H54 (cell line): ENCODE measurements at regions not wholly inside any gene's neighbourhood (a gene's known extent, or its start where the extent isn't known, plus 50 kb on each side); places are given as distances from the start of the nearest gene placed in this dataset.

Experiments used
- DNase-seq: peaks from one replicate; pipeline ENCODE4 v3.0.0; 2011; ENCODE audit warnings: low spot score, mixed read lengths; ENCODE audit not compliant: insufficient read length
- FAIRE-seq: peaks from 3 replicates; lab custom pipeline; 2011; peaks lifted over from hg19 to GRCh38; lab: Jason Lieb, UNC
- POLR2A ChIP-seq: IDR thresholded peaks from 2 replicates; pipeline ENCODE4 v1.6.1; 2011; ENCODE audit warnings: low read depth, mild to moderate bottlenecking, low read length

DNA sequence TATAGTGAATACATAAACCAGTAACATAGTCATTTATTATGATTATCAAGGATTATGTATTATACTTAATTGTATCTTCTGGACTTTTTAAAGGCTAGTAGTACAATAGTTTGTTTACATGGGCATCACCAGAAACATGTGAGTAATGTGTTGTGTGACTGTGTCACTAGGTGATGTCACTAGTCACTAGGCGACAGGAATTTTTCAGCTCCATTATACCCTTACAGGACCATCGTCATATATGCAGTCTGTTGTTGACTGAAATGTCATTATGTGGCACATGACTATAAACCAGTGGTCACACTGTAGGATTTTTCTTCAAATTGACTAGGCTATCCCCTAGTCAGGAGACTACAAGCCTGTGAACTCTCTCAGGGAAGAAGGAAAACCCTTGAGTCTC, 86.5 kb upstream of the CENPW start:
- FAIRE-seq (no peak), DNase-seq (no peak)
- no peak for TF ChIP-seq POLR2A

DNA sequence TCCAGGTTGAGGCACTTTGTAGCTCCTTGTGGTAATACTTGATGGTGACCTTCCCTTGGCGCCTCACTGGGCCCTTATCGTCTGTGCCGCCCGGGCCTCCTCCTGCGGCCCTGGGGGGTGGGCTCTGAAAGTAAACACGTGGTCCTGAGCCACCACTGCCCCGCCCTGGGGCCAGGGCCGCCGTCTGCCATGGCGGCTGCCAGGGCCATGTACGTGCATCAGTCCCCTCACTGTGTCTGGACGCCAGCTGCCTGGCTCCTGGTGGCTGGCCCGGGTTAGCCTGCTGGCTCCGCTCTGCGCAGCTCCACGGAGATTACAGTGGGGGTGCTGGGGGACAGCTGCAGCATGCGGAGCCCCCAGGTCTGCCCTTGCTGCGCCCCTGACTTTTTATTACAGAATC, 81.8 kb upstream of the CENPW start:
- no peak for TF ChIP-seq POLR2A
- DNase-seq: no peak
- no peak for FAIRE-seq

DNA sequence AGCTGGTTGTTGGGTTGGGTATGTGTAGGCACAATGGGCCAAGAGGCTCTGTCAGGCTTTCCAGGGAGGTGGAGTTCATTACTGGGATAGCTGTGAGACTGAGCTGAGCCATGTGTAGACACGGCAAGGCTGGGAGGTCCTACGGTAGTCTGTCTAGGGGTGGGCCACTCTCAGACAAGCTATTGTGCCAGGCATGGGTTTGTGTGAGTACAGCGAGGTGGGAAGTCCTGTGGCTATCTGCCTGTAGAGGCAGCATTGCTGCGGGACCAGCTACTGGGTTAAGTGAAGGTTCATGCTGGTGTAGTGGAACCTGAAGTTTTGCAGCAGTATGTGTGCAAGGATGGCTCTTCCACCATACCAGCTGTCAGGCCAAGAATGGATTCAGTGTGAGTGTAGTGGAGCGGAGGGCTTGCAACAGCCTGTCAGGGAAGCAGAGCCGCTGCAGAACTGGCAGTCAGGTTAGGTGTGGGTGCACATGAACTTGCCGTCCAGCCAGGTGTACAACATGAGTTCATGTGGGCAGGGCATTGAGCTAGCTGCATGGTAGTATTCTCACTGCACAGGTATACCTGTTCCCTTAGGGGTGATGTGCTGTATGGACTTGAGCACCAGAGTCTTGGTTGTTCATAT, 78.0 kb upstream of the CENPW start:
- FAIRE-seq (no peak), DNase-seq (no peak)
- no peak for TF ChIP-seq POLR2A

DNA sequence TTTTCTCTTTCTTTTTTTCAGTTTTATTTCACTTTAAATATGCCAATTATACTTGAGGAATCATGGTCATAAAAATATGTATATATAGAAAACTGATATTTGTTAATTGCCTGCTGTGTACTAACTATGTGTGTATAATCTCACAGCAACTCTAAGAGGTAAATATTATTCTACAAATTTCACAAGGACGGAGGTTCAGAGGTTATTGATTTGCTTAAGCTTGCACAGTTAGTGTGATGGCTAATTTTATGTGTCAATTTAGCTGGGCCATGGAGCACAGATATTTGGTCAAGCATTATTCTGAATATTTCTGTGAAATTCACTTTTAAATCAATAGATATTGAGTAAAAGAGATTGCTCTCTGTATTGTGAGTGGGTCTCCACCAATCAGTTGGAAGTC, 75.7 kb upstream of the CENPW start:
- DNase-seq (no peak), FAIRE-seq (no peak)
- no peak for TF ChIP-seq POLR2A

DNA sequence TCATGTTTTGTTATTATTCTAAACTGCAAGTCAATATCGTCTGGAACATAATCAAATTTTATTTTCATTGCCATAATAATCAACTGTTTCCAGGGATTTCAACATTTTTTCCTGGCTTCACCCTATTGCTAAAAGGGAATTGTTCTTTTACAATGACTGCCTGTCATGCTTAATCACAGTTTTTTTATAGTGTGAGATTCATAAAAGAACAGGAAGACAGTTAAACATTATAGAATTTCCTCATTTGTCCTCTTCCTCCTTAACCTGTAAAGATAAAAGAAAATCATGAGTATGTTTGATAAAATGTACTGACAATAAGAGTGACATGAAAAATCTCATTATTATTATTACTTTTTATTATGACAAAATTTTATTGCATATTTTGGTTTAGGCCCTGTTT, 73.3 kb upstream of the CENPW start:
- TF ChIP-seq POLR2A: no peak
- FAIRE-seq (no peak), DNase-seq (no peak)

DNA sequence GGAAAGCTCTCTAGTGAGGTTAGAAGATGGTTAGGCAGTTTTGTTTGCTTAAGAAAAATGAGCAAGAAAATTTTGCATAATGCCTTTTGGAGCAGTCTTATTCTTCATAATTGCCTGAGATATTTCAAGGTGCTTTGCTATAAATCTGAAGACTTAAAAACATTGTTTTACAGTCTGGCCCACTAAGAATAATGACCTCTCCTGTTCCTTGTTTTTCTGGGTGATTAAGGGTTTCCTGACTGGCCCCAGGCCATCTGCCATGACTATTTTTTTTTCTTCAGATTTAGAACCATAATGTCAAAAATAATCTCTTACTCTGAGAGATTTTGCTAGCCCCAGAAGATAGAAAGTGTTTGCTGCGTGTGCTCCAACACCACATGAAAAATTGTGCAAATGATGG, 72.3 kb upstream of the CENPW start:
- FAIRE-seq (no peak), DNase-seq (no peak)
- no peak for TF ChIP-seq POLR2A

DNA sequence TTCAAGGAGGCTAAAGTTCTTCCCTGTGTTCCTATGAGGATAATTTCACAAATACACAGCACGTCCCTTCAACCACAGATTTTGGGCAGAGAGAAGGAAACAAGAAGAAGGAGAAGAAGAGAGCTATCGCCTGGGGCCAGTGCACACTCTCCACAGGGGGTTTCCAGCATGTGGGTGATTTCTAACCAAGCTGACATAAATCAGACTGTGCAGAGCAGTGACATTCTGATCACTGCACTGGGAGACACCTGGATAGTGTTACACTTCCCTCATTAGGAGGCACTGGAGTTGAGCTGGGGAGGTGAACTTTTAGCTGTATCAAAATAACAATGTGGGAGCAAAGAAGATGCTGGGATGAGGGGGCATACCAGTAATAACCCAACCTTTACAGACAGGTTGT, 71.8 kb upstream of the CENPW start:
- peak; percentile 30 for FAIRE-seq
- TF ChIP-seq POLR2A: no peak
- no peak for DNase-seq

DNA sequence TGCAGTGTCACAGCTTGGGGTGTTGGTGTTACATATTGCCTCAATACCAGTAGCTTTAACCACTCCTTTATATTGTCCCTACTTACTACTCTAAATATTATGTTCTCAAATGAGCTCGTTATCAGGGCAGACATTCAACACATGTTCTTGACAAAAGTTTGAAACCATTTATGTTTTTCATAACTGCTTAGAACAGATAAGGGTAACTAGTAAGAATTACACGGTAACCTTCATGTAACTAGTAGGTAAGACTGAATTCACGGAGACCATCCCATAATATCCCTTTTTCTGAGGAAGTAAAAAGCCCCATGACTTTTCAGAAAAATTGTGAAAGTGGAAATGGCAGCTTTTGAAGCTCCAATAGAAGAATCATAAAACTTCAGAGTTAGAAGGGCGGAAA, 59.6 kb upstream of the CENPW start:
- no peak for DNase-seq
- no peak for TF ChIP-seq POLR2A
- no peak for FAIRE-seq

DNA sequence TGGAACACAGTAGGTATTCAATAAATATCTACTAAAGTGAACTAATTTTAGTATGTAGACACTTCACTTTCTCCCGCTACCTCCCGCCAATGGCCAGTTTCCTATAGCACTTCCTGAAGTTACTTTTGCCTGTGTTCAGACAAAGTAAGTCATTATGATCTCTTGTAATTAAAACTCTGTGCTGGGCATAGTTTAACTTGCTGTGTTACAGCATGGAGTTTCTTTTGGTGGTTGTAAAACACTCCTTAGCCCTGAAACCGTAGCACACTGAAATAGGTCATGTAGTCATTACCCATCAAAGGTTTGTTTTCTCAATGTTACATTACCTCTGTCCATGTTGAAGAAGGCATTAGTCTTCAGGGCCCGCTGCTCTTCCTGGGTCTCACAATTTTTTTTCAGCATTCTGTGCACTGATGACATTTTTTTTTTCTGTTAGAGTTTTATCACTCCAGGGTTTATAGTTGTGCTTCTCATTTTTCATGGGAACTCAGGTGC, 54.0 kb upstream of the CENPW start:
- FAIRE-seq: no peak
- no peak for DNase-seq
- TF ChIP-seq POLR2A: no peak
